ENCODE measurements at regions not wholly inside any gene's neighbourhood (a gene's known extent, or its start where the extent isn't known, plus 50 kb on each side); places are given as distances from the start of the nearest gene placed in this dataset.

DNA sequence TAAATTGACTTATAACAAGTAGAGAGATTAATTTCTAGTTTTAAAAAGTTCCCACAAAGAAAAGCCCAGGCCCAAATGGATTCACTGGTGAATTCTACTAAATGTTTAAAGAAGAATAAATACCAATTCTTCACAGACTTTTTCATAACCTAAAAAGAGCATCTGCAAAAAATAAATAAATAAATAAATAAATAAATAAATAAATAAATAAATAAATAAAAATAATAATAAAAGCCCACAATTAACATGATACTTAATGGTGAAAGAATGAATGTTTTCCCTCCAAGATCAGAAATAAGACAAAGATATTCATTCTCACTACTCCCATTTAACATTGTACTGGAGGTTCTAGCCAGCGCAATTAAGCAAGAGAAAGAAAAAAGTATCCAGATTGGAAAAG, 97.6 kb upstream of the KAZN start:
- TF ChIP-seq KDM5A (IDR thresholded peaks at IDR 0.05) (no peak), RAD21 (conservative IDR thresholded peaks at IDR 0.05 in 1 of 2, IDR thresholded peaks at IDR 0.05 in 1 of 2) (no peak), CHD4 (IDR thresholded peaks at IDR 0.05; ENCODE audit: borderline replicate concordance) (no peak), MYC (IDR thresholded peaks at IDR 0.05; ENCODE audit: borderline replicate concordance, low read length) (no peak)
- TF ChIP-seq, protein P1, sequence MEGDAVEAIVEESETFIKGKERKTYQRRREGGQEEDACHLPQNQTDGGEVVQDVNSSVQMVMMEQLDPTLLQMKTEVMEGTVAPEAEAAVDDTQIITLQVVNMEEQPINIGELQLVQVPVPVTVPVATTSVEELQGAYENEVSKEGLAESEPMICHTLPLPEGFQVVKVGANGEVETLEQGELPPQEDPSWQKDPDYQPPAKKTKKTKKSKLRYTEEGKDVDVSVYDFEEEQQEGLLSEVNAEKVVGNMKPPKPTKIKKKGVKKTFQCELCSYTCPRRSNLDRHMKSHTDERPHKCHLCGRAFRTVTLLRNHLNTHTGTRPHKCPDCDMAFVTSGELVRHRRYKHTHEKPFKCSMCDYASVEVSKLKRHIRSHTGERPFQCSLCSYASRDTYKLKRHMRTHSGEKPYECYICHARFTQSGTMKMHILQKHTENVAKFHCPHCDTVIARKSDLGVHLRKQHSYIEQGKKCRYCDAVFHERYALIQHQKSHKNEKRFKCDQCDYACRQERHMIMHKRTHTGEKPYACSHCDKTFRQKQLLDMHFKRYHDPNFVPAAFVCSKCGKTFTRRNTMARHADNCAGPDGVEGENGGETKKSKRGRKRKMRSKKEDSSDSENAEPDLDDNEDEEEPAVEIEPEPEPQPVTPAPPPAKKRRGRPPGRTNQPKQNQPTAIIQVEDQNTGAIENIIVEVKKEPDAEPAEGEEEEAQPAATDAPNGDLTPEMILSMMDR (IDR thresholded peaks at IDR 0.05): no peak
